Muscle layer of colon (tissue), 2 donors: ENCODE measurements at regions not wholly inside any gene's neighbourhood (a gene's known extent, or its start where the extent isn't known, plus 50 kb on each side); places are given as distances from the start of the nearest gene placed in this dataset.

ENCODE experiments used
- H3K27ac ChIP-seq: one replicate; pipeline ENCODE4 v1.7.0; 2013; ENCODE audit warnings: low read depth, mild to moderate bottlenecking, low read length, moderate library complexity
- H3K27me3 ChIP-seq, 2 donors: one replicate each; pipeline ENCODE4 v1.7.0; 2013; ENCODE audit warnings: low read length in 2 of 2, mild to moderate bottlenecking in 2 of 2; ENCODE audit not compliant: insufficient read depth in 2 of 2, control insufficient read depth in 1 of 2
- H3K36me3 ChIP-seq: one replicate; pipeline ENCODE4 v1.7.0; 2013; ENCODE audit warnings: mild to moderate bottlenecking, low read length; ENCODE audit not compliant: insufficient read depth
- H3K4me1 ChIP-seq: one replicate; pipeline ENCODE4 v1.7.0; 2013; ENCODE audit warnings: mild to moderate bottlenecking, low read length; ENCODE audit not compliant: insufficient read depth
- H3K4me3 ChIP-seq, 2 donors: one replicate each; pipeline ENCODE4 v1.7.0; 2013; ENCODE audit warnings: low read length in 2 of 2, low read depth in 1 of 2, mild to moderate bottlenecking in 1 of 2, moderate library complexity in 1 of 2
- H3K9ac ChIP-seq: one replicate; pipeline ENCODE4 v1.7.0; 2013; ENCODE audit warnings: low read length
- H3K9me3 ChIP-seq: one replicate; pipeline ENCODE4 v1.7.0; 2013; ENCODE audit warnings: mild to moderate bottlenecking, low read length
- donor health status: abdominal sarcoma.
- donor health status: Adenocarcinoma of cecum.

DNA sequence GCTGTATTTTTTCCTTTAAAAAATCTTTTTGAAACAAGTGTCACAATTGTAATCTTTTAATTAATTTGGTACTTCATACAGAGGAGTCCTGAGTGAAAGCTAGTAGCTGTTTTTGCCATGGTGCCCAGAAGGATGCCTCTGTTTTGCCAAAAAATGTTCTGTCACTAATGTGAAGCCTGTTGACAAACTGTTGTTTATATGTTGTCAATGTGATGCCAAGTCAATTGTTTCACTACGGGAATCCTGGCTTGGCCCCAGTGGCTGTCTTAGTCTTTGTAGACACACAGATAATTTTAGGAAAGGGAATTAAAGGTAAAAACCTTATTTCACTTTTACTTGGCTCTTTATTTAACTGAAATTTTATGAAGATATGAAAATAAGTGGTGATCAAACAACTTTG lies 706.4 kb upstream of the MMS22L start:
- H3K4me1 ChIP-seq = no peaks in the 10 kb centered on the region
- H3K4me3 ChIP-seq = no peak overlapping the region
- H3K9me3 ChIP-seq = no peaks in the 10 kb centered on the region
- no peak overlapping the region for H3K9ac ChIP-seq
- no peaks in the 10 kb centered on the region for H3K36me3 ChIP-seq
- no peak overlapping the region for H3K27ac ChIP-seq
- no peaks in the 10 kb centered on the region for H3K27me3 ChIP-seq

DNA sequence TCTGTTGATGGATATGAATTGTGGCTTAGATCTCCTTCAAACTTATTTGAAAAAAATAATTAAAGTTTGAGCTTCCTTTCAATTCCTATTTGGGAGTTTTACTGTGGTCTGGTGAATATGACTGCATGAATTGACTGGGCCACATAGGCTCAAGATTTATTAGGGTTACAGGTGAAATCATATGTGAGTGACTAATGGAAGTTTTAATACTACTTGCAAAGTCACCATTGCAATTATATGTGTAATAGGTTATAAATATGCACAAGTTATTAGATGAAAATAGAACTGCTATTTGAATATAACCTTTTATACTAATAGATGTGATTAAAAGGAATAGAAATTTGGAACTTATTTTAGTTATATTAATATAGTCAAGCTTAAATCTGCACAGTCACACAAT lies 712.1 kb upstream of the MMS22L start:
- Histone ChIP-seq H3K4me3 (no peak overlapping the region), H3K4me1 (no peaks in the 10 kb centered on the region), H3K9ac (no peak overlapping the region), H3K27ac (no peak overlapping the region), H3K36me3 (no peaks in the 10 kb centered on the region), H3K27me3 (no peaks in the 10 kb centered on the region), H3K9me3 (no peaks in the 10 kb centered on the region)

DNA sequence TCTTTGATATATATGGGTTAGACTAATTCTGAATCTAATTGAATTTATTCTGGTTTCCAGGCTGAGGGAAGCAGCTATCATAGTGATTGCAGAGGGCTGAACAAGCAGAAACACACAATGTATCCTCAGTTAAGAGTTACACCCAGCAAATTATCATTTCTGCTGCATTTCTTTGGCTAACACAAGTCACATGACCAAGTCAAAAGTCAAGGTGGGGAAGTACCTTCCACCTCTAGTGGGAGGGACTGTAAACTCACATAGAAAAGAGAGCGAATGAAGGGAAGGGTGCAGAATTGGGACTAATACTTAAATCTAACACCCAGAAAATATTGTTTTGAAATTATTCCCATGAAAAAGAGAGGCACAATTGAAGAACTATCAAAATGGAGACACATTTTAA lies 719.7 kb upstream of the MMS22L start:
- no peaks in the 10 kb centered on the region for H3K36me3 ChIP-seq
- no peaks in the 10 kb centered on the region for H3K4me1 ChIP-seq
- H3K4me3 ChIP-seq = no peak overlapping the region
- H3K27ac ChIP-seq = no peak overlapping the region
- no peak overlapping the region for H3K9ac ChIP-seq
- H3K27me3 ChIP-seq = no peaks in the 10 kb centered on the region
- H3K9me3 ChIP-seq = no peaks in the 10 kb centered on the region

DNA sequence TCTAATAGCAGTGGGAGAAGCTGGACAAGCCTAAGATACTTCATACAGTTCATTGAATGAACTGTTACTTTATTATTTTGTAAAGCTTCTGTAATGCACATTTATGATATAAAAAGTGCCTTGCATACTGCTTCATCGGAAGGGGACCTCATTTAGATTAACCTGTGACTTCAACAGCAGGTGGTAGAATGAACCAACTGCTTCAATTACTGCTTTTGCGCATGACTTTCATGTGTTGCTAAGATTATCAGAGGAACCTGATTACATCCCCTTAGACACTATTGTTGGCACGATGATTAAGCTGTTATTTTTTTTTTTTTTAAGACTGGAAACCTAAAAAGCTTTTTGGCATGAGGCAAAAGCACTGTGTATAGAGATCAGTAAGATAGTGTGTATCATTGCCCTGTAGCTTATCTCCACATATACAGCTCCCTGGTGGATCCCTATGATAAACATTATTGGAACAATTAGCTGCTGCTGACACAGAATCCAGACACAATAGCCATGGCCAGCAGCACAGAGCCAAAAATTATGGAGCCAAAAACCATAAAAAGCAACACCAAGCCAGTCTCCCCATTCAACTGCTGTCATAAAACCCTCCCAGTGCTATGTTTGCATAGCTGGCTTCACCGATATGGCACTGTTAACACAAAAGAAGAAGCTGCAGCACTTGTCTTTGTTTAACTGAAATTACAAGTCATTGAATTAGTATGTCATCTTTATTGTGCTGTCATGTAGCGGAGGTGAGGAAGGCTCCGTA lies 731.6 kb upstream of the MMS22L start:
- Histone ChIP-seq H3K27me3 (no peaks in the 10 kb centered on the region), H3K4me1 (no peaks in the 10 kb centered on the region), H3K4me3 (no peak overlapping the region), H3K9ac (no peak overlapping the region), H3K36me3 (no peaks in the 10 kb centered on the region), H3K27ac (no peak overlapping the region), H3K9me3 (no peaks in the 10 kb centered on the region)

DNA sequence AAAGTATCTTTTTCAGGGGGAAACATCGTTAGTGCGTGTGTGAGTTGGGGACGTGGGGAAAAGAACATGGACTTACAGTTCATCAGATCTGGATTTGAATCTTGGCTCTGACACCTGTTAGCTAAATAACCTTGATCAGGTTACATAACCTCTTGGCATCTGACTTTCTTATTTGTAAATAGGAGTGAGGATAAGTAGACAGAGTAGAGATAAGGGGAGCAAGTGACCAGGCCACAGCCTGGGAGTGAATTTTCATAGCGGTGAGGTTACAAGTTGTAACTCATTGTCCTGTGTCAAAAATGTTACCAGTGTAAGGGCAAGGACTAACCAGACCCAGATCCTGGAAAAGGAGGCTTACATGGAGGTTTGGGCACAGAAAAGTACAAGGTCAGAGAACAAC lies 733.5 kb upstream of the MMS22L start:
- H3K4me3 ChIP-seq = no peak overlapping the region
- no peaks in the 10 kb centered on the region for H3K9me3 ChIP-seq
- no peak overlapping the region for H3K27ac ChIP-seq
- H3K36me3 ChIP-seq = no peaks in the 10 kb centered on the region
- no peaks in the 10 kb centered on the region for H3K27me3 ChIP-seq
- no peaks in the 10 kb centered on the region for H3K4me1 ChIP-seq
- H3K9ac ChIP-seq = no peak overlapping the region

DNA sequence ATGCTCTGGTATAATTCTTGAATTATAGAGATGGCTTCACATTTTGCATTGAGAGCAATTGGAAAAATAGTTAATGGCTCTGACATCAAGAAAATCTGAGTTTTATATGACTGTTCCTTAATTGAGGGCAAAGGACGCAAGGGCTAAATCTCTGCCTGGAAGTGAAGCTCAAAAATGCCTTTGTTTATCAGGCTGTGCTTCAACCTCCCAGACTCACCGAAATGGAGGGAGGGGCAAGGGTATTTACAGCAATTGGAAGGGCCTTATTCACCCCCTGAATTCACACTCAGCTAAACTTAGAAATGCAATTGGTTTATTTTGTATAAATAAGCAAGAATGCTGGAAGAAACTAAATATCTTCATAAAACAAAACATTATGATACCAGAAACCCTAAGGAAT lies 737.2 kb upstream of the MMS22L start:
- Histone ChIP-seq H3K27me3 (no peaks in the 10 kb centered on the region), H3K9ac (no peak overlapping the region), H3K36me3 (no peaks in the 10 kb centered on the region), H3K4me3 (no peak overlapping the region), H3K4me1 (no peaks in the 10 kb centered on the region), H3K27ac (no peak overlapping the region), H3K9me3 (no peaks in the 10 kb centered on the region)

DNA sequence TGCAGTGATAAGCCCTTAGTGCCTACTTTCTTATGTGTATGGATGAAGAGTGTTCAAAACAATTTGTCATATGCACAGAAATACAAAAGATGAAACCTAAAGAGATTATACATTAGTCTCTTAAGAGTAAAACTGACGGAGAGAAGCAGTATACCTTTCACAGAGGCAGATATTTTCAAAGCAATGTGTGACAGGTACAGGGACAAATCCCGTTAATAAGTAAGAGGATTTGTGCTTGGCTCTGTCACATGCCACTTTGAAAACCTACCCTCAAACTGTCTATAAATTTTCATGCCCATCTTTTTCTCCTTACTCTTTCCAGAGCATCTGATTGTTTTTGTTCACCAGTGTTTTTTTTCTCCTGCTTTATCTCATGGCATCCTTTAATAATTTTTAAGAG lies 741.3 kb upstream of the MMS22L start:
- no peaks in the 10 kb centered on the region for H3K9me3 ChIP-seq
- H3K4me1 ChIP-seq = no peaks in the 10 kb centered on the region
- no peak overlapping the region for H3K9ac ChIP-seq
- H3K27ac ChIP-seq = no peak overlapping the region
- H3K36me3 ChIP-seq = no peaks in the 10 kb centered on the region
- H3K27me3 ChIP-seq = no peaks in the 10 kb centered on the region
- H3K4me3 ChIP-seq = no peak overlapping the region

DNA sequence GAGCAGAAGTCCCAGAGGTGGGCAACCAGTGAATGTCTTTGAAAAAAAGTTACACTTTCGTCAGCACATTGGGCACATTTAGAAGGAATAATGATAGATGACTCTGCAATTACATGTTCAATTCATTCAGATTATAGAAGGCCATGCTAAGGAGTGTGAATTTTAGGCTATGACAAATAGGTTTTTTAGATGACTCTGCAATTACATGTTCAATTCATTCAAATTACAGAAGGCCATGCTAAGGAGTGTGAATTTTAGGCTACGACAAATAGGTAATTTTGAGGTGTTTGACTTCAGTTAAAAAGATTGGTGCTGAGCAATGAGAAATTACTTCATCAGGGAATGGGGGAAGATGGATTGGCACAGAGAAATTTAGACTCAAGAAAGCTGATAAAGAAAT lies 744.9 kb upstream of the MMS22L start:
- no peak overlapping the region for H3K4me3 ChIP-seq
- no peaks in the 10 kb centered on the region for H3K4me1 ChIP-seq
- no peaks in the 10 kb centered on the region for H3K9me3 ChIP-seq
- H3K9ac ChIP-seq = no peak overlapping the region
- no peaks in the 10 kb centered on the region for H3K27me3 ChIP-seq
- no peaks in the 10 kb centered on the region for H3K36me3 ChIP-seq
- no peak overlapping the region for H3K27ac ChIP-seq

DNA sequence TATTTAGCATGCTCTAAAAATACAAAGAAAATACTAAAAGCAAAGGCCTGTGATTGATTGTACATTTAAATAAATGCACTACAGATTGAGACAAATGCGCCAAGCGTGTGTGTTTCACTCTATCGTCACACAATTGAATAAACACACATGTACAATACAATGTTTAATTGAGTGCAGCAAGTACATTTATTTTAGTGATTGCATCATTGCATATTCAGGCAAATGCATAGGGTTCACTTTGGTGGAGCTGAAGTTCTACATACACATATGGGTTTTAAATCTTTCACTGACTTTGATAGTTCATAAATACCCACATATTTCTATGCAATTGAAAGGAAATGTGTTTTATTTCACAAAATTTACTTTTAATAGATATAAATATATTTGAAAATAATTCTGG lies 750.6 kb upstream of the MMS22L start:
- H3K9ac ChIP-seq = no peak overlapping the region
- no peaks in the 10 kb centered on the region for H3K9me3 ChIP-seq
- H3K4me3 ChIP-seq = no peak overlapping the region
- no peaks in the 10 kb centered on the region for H3K27me3 ChIP-seq
- H3K4me1 ChIP-seq = no peaks in the 10 kb centered on the region
- H3K27ac ChIP-seq = no peak overlapping the region
- H3K36me3 ChIP-seq = no peaks in the 10 kb centered on the region

DNA sequence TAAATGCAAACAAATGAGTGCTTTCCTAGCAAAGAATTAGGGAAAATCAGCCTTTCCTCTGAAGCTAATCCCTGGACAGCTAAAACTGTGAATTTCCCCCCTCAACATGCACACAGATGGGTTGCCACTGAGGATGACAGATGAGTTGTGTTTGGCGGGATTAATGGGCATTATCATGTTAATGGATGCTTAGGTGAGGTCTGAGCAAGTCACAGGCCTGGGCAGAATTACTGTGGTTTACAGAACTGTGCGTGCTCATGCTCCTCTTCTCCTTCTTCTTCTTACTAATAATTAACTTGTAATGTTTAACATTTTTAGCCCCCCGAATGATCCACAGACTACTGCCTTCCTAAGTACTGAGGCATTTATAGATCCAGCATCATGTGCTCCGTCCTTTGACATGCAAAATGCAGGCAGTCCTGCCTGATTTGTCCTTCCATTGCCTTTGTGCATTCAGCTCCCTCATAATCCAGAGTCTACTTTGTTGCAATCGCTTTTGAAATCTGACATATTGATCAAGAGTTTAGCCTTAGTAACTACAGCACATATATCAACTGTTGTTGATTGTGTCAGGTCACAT lies 753.4 kb upstream of the MMS22L start:
- no peaks in the 10 kb centered on the region for H3K4me1 ChIP-seq
- H3K9ac ChIP-seq = no peak overlapping the region
- no peak overlapping the region for H3K4me3 ChIP-seq
- H3K36me3 ChIP-seq = no peaks in the 10 kb centered on the region
- H3K27me3 ChIP-seq = no peaks in the 10 kb centered on the region
- no peak overlapping the region for H3K27ac ChIP-seq
- no peaks in the 10 kb centered on the region for H3K9me3 ChIP-seq

DNA sequence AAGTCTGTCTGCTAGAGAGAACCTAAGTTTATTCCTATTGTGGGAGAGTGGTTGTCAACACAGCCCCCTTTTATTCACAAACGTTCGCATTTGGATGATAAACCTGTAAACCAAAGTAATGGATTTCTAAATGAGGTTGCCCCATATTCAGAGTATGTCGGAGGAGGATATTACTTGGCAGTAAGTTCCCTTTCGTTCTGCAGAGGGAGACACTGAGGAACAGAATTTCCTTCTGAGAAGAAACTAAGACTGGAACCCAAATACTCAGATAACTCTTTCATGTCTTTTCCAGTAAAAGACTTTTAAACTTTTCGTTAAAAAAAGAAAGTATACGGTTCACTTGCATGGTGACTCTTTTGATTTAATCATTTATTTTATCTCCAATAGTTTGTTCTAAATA lies 754.6 kb upstream of the MMS22L start:
- Histone ChIP-seq H3K4me3 (no peak overlapping the region), H3K9me3 (no peaks in the 10 kb centered on the region), H3K9ac (no peak overlapping the region), H3K36me3 (no peaks in the 10 kb centered on the region), H3K27ac (no peak overlapping the region), H3K4me1 (no peaks in the 10 kb centered on the region), H3K27me3 (no peaks in the 10 kb centered on the region)

DNA sequence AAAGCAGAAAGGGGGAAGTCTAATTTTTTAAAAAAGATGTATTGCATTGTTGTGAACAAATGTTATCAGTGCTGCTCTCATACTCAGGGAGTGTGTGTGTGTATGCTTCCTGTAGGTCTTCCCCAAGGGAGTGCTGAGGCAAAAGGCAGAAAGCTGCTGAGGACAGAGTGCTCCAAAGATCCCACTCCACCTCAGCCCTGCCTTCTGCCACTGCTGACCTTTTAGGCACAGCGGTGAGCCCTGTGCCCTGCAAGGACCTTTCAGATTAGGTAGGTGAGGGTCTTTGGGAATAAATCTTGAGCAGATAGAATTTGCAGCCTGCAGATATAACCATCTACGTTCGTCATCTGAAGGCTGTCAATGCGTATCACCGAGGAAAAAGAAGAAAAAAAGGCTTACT lies 756.4 kb upstream of the MMS22L start:
- Histone ChIP-seq H3K36me3 (no peaks in the 10 kb centered on the region), H3K27me3 (no peaks in the 10 kb centered on the region), H3K9me3 (no peaks in the 10 kb centered on the region), H3K27ac (no peak overlapping the region), H3K9ac (no peak overlapping the region), H3K4me3 (no peak overlapping the region), H3K4me1 (no peaks in the 10 kb centered on the region)
